T-helper 2 cell (primary cell): ENCODE measurements at regions not wholly inside any gene's neighbourhood (a gene's known extent, or its start where the extent isn't known, plus 50 kb on each side); places are given as distances from the start of the nearest gene placed in this dataset.

Experiments used
- DNase-seq, 5 experiments: peaks; one replicate each; pipeline versions ENCODE4 v3.0.0 to v3.0.0-alpha.2; 2012 to 2022

DNA sequence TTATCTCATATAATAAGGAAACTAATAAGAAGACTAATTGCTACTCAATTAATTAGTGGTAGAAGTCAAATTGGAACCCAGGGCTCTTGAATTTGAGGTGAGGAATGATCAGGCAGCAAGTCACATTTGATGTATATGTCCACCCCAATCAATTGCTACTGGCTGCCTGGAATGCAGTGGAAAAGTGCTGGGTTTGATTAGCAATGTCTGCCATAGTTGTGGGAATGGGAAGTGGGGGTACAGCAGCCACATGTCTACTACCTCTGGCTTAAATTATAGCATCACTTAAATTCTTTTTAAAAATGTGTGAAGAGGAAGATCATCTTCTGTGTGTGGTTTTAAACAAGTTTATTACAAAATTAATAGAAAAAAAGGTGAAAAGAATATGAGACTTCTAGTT is 50.8 kb upstream of the NAV2 start:
- DNase-seq: no peak

DNA sequence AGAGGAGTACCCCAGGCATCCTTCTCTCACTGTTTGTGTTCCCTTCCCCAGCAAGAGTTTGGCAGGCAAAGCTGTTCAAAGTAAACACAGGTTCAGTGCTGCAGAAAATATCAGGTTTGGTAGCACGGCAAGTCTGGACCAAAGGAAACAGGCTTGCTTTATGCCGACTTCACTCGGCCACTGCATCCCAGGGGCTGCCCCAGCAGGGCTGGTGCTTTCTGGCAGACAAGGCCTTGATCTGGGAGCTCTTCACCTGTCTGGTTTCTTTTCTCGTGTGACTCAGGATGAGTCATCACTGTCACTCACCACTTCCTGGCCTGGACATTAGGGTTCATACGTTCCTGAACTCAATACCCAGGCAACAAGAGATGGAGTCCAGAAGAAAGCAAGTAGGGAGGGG is 52.6 kb upstream of the NAV2 start:
- peak in 1 of 5 experiments; percentile 18 for DNase-seq

DNA sequence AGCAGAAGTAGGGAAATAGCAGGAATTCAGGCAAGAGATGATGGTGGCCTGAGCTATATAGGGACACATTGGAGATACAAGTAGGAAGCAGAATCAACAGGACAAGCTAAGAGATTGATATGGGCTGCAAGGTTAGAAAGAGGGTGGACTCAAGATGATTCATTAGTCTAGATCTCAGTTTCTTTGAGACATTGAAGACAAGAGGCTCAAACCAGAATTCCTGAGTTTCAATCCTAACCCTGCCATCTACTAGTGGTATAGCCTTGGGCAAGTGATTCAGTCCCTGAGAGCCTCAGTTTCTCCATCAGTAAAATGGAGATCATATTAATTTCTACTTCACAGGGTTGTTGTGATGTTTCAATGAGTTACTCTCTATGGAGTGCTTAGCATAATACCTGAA is 53.1 kb upstream of the NAV2 start:
- DNase-seq: no peak

DNA sequence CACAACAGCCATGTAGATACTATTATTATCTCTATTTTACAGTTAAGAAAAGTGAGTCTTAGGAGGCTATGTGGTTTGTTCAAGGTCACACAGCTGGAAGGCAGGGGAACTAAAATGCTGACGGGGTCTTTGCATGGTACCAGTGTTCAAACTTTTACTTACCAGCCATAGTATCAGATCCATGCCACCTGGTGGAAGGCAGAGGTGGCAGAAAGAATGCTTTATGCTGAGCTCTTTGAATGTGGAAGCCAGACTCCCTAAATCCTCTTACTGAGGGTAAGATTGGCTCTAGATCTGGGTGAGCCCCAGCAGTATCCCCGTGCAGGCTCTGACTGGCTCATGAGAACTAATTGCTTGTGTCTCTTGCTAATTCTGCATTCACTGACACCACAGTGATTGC is 54.3 kb upstream of the NAV2 start:
- DNase-seq: no peak

DNA sequence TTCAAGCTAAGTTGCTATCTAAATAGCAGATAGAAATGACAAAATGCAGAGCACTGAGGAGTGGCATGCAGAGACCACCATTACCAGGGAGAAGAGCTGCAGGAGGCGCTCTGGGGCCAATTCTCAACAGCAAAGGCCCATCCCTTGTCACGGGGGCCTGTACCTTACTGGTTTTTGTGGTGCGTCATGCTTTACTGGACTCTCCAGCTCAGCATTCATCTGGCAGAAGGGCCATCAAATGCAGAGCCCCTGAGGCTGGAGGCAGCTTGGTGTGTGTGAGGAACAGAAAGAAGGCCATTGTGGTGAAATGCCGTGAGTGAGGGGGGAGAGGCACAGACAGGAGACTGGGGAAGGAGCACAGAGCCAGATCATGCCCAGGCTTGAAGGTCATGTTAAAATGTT is 56.5 kb upstream of the NAV2 start:
- DNase-seq: no peak

DNA sequence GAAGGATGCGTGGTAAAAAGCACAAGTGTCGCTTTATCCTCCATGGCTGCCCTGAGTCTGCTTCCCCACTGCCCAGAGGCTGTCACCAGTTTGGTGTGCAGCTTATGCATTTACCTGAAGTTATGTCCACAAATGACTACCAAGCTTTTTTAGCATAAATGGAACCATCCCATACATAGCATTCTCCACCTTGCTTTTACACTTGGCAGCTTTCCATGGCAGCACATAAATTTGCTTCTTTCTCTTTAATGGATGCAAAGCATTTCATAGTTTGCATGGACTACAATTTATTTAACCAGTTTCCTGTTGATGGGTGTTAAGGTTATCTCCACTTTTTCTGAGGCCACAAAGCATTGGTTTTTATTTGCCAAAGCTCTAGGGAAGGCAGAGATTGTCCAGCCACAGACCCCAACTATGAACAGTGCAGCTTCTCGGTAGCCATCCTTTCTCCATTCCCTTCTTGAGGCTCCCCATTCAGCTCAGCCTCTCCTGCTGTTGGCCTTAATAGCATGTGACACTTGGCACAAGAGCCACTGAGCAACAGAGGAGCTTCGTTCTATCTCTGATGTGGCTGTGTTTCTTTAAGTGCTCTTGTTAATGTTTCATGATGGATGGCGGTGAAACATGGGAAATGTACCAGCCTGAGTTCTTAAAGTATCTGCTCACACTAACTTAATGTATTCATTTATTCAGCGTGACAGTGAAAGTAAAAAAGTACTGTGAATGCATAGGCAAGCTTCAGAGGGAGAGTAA is 59.8 kb upstream of the NAV2 start:
- no peak for DNase-seq

DNA sequence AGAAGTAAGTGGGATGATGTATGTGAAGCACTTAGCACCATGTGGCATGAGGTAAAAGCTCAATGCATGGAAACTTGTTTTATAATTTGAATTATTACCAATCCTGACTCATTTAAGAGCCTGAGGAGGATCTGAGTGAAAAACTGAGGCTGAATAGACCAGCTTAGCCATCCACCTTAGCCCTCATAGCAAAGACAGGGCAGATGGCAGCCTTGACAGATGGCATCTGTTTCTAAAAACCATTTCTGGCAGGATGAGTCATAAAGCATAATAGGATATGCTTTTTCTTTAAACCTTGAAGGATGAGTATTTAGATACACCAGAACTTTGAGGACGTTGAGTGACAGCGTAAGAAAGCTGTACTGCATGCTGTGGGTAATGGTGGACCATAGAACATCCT is 61.0 kb upstream of the NAV2 start:
- no peak for DNase-seq

DNA sequence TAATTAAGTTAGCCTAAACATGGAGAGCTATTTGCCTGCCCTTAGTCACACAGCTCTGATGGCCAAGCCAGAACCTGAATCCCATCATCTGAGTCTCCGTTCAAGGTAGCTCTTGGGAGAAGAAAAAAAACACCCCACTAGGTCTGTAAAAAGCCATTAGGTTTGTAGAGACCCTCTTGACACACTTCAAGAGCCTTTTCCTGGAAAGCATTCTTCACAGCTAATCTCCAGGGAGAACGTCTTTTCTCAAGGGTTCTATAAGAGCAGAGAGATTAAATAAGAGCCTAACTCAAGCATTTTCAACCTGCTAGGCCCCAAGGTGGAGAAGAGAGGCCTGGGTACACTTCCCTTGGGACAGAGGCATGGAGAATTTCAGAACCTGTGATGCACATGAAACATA is 61.6 kb upstream of the NAV2 start:
- DNase-seq: no peak

DNA sequence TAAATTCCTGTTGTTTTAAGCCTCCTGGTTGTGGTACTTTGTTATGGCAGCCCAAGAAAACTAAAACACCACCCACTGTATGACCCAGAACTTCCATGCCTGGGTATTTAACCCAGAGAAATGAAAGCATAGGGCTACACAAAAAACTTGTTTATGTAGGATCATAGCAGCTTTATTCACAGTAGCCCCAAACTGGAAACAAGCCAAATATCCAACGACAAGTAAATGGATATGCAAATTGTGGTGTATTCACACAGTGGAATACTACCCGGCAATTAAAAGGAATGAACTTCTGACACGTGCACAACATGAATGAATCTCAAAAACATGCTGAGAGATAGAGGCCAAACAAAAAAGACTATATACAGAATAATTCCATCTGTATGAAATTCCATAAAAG is 62.2 kb upstream of the NAV2 start:
- DNase-seq: no peak

DNA sequence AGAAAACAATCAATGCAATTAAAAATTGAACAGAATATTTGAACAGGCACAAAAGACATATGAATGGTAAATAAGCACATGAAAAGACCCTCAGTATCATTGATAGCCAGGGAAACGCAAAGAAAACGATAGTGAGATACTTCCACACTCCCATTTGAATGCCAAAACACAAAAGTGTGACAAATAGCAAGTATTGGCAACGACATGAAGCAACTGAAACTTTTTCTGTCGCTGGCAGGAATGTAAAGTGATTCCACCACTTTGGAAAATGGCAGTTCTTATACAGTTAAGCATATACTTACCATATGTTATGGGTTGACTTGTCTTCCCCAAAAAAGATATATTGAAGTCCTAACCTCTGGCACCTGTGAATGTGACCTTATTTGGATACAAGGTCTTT is 62.9 kb upstream of the NAV2 start:
- DNase-seq: no peak

DNA sequence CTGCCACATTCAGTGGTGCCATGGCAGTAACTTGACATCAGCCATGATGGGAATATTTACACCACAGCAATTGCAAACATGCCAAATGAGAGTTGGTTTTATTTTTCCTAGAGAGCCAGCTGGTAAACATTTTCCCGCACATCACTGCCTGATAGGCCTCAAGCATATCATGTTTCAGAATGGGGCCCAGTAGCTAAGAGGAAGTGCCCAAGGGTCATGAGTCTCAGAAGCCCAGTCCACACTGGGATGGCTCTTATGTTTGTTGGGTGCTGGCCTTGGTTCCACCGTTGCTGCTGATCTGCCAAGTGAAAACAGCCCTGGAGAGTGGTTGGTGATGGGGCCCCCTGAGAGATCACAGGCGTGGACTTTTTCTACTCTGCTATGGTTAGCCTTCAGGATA is 64.3 kb upstream of the NAV2 start:
- DNase-seq: no peak

DNA sequence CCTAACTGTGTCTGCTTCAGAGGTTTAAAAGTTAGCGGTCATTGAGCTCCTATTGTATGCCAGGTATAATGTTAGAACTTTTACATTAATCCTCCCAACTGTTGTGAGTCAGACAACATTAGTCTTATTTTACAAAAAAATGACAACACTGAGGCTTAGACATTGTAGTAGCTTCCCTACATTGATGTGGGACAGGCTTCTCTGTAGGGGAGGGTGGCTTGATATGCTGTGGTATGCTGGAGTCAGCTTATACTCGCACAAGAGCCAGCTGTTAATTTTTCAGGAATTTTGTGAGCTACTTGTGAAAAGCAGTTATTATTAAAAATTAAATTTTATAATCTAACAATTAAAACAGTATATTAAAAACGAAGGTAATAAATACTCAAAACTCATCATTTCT is 64.8 kb upstream of the NAV2 start:
- no peak for DNase-seq

DNA sequence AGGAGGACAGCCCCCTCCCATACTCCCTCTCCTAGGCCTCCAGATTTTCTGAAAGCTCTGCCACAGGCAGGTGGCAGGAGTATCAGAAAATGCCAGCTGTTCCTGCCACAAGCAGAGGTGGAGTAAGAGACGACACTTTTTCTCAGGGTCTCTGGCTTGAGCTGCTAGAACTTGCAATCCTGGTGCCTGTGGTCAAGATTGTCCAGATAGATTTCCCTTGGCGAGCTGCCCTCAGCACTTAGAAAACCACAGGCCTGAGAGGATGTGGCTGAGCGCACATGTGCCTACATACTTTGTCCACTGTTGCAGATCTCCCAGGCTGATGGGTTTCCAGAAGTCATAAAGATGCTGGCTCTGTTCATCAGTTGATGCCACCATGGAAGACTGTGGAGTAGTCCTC is 65.7 kb upstream of the NAV2 start:
- DNase-seq: no peak

DNA sequence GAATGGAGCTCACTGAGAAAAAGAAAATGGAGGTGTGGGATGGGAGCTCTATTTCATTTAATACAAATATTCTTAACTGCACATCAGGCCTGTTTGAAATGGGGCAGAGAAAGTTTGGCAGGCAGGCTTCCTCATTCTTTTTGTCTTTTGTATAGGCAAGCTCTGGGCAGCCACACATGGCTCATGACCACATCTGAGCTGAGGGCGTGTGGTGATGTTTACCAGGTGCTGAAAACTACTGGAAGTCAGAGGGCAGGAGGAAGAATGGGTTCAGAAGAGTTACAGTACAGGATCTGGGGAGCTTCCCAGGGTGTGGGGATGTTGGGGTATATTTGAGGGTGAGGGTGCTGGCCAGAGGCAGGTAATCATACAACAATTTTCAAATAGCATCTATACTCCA is 66.3 kb upstream of the NAV2 start:
- DNase-seq: no peak

DNA sequence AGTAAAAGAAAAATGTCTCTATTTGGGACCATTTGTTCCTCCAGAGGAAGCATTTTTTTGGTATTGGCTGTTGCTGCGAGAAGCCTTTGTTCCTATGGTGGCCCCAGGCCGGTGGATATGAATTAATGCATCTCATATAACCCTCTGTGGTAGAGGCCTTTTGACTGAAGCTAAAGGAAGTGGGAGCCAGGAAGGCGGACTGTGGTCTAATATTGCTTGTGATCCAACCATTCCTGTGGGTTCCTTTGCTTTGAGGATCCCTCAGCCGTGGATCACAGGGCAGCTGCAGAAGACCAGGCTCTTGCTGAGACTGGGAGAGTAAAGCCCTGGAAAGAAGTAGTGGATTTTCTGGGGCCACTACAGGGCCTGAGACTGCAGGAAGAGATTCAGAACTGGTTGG is 68.3 kb upstream of the NAV2 start:
- no peak for DNase-seq

DNA sequence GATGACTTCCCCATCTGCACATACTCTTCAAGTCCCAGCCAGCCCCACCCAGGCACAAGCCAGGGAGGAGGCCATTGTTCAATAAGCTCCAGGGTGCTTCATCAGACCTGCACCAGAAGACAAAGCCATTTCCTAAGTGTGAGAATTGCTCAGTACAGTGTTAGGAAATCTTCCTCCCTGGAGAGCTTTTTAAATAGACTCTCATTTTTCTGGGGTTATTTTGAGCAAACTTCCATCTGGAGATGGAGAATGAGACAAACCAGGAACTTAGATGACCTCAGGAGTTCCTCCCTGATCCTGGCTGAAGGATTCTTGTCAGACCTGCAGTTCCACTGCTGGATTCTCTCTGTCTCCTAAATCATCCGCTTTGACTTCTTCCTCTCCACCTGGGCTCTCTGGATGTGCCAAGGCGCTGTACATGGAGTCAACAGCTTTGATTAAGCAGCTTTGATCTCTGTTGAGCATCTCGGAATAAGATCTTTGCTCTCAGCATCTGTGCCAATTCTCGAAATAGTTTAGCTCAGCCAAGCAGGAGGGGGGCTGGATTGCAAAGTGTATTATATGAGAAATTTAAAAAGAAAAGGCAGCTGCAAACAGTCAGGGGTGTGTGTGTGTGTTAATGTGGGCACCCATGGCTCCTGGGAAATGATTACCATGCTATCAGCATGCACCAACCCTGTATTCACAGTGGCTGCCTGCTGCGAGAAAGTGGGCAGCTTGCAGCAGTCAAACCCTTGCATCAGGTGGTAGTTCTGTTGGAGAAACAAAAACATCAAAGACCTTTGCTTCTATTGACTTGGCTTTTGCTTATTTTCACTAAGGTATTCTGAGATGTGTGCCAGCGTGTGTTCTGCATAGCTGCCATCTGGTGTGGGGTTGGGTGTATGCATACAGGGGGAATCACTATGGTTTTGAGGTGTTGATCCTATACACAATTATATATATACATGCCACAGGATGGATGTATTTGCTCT is 70.2 kb upstream of the NAV2 start:
- DNase-seq: no peak

DNA sequence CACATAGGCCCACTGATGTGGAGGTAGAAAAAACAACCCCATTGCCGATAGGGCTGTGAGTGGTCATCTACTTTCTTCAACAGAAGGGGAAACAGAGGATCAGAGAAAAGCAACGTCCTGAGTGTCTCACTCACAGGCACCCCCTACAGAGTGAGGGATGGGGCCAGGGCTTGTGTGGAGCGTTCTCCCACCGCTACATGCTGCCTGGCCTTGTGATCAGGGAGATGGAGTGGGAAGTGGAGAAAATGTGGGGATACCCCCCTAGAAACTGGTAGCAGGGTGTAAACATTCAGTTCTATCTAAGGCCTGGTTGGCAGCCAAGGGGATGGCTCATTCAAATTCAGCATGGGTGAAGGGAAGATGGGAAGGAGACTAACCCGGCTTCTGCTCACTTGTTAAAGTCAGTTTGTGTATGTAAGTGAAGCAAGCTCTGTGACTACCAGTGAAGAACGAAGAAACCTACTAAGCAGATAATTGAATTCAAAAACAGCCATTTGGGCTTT is 73.0 kb upstream of the NAV2 start:
- no peak for DNase-seq

DNA sequence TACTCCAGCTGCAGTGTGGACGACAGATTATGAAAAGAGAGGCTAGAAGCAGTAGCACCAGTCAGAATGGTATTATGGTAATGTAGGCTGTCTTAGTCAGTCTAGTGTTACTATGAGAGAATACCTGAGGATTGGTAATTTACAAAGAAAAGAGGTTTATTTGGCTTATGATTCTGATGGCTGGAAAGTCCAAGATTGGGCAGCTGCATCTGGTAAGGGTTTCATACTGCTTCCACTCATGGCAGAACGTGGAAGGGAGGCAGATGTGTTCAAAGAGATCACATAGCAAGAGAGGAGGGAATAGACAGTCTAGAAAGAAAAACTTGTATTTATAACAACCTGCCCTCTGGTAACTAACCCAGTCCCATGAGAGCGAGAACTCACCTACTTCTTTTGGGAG is 77.3 kb upstream of the NAV2 start:
- no peak for DNase-seq

DNA sequence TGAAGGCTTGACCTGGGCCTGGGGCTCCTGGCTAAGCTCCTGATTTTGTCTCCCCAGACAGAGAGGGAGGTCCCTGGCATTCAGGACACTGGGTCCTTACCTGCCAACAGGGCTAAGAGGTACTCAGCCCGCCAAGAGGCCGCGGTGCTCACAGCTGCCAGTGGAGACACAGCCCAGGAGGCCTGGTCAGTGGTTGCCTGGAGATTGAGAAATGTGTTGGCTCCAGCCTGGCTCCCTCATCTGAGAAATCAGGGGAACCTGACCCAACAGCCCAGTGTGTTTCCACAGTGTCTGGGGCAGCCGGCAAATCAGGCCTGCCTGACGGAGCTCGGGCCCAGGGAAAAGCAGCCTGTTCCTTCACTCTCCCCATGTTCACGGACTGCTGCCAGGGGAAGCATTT is 79.4 kb upstream of the NAV2 start:
- no peak for DNase-seq

DNA sequence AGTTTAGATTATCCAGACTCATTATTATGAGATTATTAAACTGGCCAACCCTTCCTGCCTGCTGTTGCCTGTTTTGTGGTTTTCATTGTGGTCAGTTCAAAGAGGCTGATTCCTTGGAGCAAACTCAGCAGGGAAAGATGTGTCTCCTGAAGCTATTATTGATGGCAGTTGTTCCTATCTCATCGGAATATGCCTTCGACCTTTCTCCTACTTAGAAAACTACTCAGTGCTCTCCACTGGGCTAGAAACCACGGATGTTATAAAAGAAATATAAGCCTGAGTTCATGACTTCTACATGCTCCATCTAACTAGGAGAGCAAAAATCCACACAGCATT is 80.2 kb upstream of the NAV2 start:
- DNase-seq: no peak

DNA sequence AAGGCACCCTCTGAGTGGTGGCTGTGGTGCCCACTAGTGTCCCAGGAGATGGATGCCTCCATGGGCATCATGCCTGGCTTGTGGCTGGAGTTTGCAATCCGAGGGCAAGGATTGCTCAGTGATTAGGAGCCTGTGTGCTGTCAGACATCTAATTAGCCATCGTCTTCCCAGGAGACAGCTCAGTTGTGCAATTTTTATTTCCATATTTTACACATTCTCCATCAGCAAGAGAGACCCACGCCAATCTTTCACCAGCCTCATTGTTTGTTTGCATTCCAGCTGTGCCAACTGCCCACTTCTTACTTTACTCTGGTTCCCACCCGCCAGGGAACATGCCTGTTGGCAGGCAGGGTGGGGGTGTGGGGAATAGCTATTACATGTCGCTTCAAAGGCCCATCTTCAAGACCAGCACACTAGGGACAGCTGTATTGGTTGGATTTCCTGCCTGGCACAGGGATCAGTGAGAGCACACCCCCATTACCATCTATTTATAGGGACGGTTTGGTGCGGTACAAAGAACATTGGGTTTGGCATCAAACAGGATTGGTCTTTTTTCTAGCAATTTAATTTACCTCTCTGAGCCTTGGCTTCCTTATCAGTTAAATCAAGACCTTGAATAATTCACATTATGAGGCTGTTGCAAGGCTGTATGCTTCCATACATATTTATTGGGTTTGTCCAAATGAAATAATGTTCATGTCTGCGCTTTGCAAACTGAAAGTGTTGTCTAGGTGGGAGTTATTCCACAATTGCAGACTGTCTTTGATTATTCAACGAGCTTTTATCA is 80.7 kb upstream of the NAV2 start:
- DNase-seq: no peak

DNA sequence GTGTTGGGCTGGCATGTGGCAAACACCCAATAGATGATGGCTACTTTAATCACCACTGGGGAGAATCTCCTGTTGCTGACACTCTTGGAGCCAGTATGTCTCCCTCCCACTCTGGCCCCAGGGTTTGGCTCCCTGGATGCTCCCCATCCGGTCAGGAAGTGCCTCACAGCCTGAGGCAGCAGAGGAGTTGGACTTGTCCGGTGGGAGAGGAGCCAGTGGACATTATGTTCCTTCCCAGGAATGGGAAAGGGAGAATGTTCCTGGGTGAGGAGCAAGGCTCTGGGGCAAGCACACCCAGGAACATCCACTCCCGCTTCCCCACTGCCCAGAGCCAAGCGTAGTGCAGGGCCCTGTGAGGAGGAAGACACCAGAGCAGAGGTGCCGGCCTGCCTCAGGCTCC is 84.6 kb upstream of the NAV2 start:
- no peak for DNase-seq

DNA sequence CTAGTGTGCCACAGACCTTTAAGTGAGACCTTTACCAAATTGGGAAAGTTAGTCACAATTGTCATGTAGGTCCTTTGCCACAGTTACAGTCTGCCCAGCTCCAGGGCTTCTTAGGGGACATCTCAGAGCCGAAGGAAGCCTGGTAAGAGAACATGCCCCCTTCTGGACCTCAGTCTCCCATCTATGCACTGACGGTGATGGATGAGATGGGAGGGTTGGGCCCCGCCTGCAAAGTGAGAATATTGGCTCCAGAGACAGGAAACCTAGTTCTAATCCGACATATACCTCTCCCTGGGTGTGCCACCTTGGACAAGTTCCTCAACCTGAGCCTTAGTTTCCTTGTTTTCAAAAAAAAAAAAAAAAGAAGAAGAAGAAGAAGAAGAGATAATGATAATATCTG is 85.1 kb upstream of the NAV2 start:
- no peak for DNase-seq
